Tibial artery (tissue), 4 donors: ENCODE measurements at regions not wholly inside any gene's neighbourhood (a gene's known extent, or its start where the extent isn't known, plus 50 kb on each side); places are given as distances from the start of the nearest gene placed in this dataset.

Experiments used
- DNase-seq, 2 donors: peaks; one replicate each; pipeline ENCODE4 v3.0.0-alpha.2; 2019
- H3K27ac ChIP-seq, 2 donors: fragments of 200-600 bp; sonication (generic) in 1 of 2; 1 replicate in 1 of 2; 2 replicates in 1 of 2; pipeline ENCODE4 v1.5.1; 2018 to 2019; ENCODE audit warnings: mild to moderate bottlenecking in 1 of 2
- H3K27me3 ChIP-seq, 2 donors: fragments of 200-600 bp; sonication (generic) in 1 of 2; one replicate each; pipeline versions ENCODE4 v1.5.1 to v1.6.0; 2016 to 2019
- H3K36me3 ChIP-seq, 3 donors: fragments of 200-600 bp; sonication (generic) in 2 of 3; one replicate each; pipeline ENCODE4 v1.5.1; 2016 to 2019; ENCODE audit warnings: mild to moderate bottlenecking in 2 of 3
- H3K4me1 ChIP-seq, 4 donors: fragments of 200-600 bp; sonication (generic) in 2 of 4; 1 replicate in 3 of 4; 2 replicates in 1 of 4; pipeline ENCODE4 v1.5.1; 2016 to 2019
- H3K4me3 ChIP-seq, 2 donors: fragments of 200-600 bp; sonication (generic) in 1 of 2; 1 replicate in 1 of 2; 2 replicates in 1 of 2; pipeline ENCODE4 v1.5.1; 2018 to 2019; ENCODE audit warnings: mild to moderate bottlenecking in 2 of 2
- H3K9me3 ChIP-seq, 3 donors: fragments of 200-600 bp; sonication (generic) in 1 of 3; one replicate each; pipeline ENCODE4 v1.5.1; 2016 to 2019
- CTCF ChIP-seq, 2 experiments: fragments of 200-600 bp in 1 of 2; fragments of 450-650 bp in 1 of 2; IDR thresholded peaks; one replicate each; pipeline ENCODE4 v1.5.1; 2017 to 2019; ENCODE audit warnings: antibody characterized with exemption in 2 of 2, mild to moderate bottlenecking in 1 of 2, moderate library complexity in 1 of 2
- intact Hi-C: fragments of 100-400 bp; cut with DNase I; formaldehyde crosslinking; loops from one replicate; pipeline ENCODE4 v1.15.0; 2023; ENCODE audit warnings: low total_unique reads

- peaks cover 0 to 7% (median 3%) of the 10 kb centered on the region in 4 donors for H3K4me1 ChIP-seq
- intact Hi-C loops, result no loop called here
- peaks cover 0 to 37% of the 10 kb centered on the region in 2 donors for H3K27me3 ChIP-seq
- no peaks in the 10 kb centered on the region for H3K36me3 ChIP-seq
- peak overlapping the region; percentile 27 to 42 for H3K4me3 ChIP-seq
- DNase-seq, result no peak
- no peak for TF ChIP-seq CTCF (IDR thresholded peaks at IDR 0.05)
- no peak overlapping the region for H3K27ac ChIP-seq
- H3K9me3 ChIP-seq, result no peaks in the 10 kb centered on the region
Measured at GRCh38 chr6:27096834-27097511, 150.5 kb upstream of the PRSS16 start.

GRCh38 chr6:27098956-27099355 is 148.5 kb upstream of the PRSS16 start:
- peaks cover 0 to 22% of the 10 kb centered on the region in 2 donors for H3K27me3 ChIP-seq
- H3K4me3 ChIP-seq, result no peak overlapping the region
- DNase-seq, result no peak
- no peaks in the 10 kb centered on the region for H3K9me3 ChIP-seq
- no peak overlapping the region for H3K27ac ChIP-seq
- intact Hi-C loops, result no loop called here
- TF ChIP-seq CTCF (IDR thresholded peaks at IDR 0.05), result no peak
- no peaks in the 10 kb centered on the region for H3K36me3 ChIP-seq
- peaks cover 0 to 6% (median 2%) of the 10 kb centered on the region in 4 donors for H3K4me1 ChIP-seq

- Histone ChIP-seq H3K4me3 (no peak overlapping the region), H3K27ac (no peak overlapping the region), H3K36me3 (no peaks in the 10 kb centered on the region), H3K9me3 (no peaks in the 10 kb centered on the region), H3K27me3 (peaks cover 0 to 17% of the 10 kb centered on the region in 2 donors), H3K4me1 (peaks cover 0 to 6% (median 2%) of the 10 kb centered on the region in 4 donors)
- no peak for DNase-seq
- intact Hi-C loops, result no loop called here
- no peak for TF ChIP-seq CTCF (IDR thresholded peaks at IDR 0.05)
Measured at GRCh38 chr6:27100921-27101320, 146.6 kb upstream of the PRSS16 start.

- Histone ChIP-seq H3K4me1 (peaks cover 0 to 2% (median 0%) of the 10 kb centered on the region in 4 donors), H3K27me3 (peaks cover 0 to 8% of the 10 kb centered on the region in 2 donors), H3K27ac (no peak overlapping the region), H3K4me3 (no peak overlapping the region), H3K36me3 (no peaks in the 10 kb centered on the region), H3K9me3 (no peaks in the 10 kb centered on the region)
- intact Hi-C loops, result no loop called here
- TF ChIP-seq CTCF (IDR thresholded peaks at IDR 0.05), result no peak
- no peak for DNase-seq
Measured at GRCh38 chr6:27101824-27102223, 145.7 kb upstream of the PRSS16 start.

GRCh38 chr6:27106382-27106781 is 141.1 kb upstream of the PRSS16 start:
- intact Hi-C loops, result no loop called here
- no peak overlapping the region for H3K4me3 ChIP-seq
- H3K27ac ChIP-seq, result no peak overlapping the region
- H3K36me3 ChIP-seq, result no peaks in the 10 kb centered on the region
- H3K4me1 ChIP-seq, result no peaks in the 10 kb centered on the region
- no peak for DNase-seq
- no peak for TF ChIP-seq CTCF (IDR thresholded peaks at IDR 0.05)
- H3K27me3 ChIP-seq, result no peaks in the 10 kb centered on the region
- no peaks in the 10 kb centered on the region for H3K9me3 ChIP-seq
